ENCODE measurements at regions not wholly inside any gene's neighbourhood (a gene's known extent, or its start where the extent isn't known, plus 50 kb on each side); places are given as distances from the start of the nearest gene placed in this dataset.

DNA sequence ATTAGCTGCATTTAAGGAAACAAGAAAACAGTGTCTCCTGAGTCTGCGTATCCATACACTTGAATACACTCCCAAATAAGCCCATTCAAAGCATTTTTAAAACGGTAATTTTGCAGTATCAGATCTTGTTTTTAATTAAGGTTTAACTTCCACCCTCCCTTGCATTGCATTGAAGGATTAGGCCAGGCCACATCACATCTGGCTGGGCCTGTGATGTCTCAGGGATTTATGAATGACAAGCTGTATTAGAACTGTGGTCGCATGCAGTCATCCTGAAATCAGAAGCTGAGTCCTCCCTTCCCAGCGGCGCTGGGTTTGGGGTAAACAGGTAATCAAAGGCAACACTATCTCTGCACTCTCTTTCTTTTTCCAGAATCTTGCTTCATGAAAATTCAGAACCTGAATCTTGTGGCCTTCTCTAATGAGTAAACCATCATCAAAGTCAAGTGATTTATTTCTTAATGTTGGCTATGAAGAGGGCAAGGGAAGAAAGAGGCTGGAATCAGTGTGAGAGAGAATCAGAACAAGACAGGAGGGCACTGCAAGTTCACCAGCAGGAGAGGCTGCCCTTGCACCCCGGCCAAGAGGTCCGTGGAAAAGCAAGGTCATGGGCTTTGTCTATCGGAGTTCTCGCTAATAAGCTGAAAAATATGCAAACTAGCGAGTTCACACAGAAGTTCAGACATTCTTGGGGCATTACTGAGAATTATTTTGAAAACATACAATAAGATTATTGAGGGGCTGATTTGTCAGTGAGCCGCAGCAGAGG, 80.0 kb upstream of the ZSWIM6 start:
- no peak overlapping the region for H3K4me3 ChIP-seq (ENCODE audit: low read depth, low read length)
- DNase-seq (ENCODE audit: low read depth): no peak
- TF ChIP-seq, protein P1, sequence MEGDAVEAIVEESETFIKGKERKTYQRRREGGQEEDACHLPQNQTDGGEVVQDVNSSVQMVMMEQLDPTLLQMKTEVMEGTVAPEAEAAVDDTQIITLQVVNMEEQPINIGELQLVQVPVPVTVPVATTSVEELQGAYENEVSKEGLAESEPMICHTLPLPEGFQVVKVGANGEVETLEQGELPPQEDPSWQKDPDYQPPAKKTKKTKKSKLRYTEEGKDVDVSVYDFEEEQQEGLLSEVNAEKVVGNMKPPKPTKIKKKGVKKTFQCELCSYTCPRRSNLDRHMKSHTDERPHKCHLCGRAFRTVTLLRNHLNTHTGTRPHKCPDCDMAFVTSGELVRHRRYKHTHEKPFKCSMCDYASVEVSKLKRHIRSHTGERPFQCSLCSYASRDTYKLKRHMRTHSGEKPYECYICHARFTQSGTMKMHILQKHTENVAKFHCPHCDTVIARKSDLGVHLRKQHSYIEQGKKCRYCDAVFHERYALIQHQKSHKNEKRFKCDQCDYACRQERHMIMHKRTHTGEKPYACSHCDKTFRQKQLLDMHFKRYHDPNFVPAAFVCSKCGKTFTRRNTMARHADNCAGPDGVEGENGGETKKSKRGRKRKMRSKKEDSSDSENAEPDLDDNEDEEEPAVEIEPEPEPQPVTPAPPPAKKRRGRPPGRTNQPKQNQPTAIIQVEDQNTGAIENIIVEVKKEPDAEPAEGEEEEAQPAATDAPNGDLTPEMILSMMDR (IDR thresholded peaks at IDR 0.05; ENCODE audit: insufficient read depth, low read depth, low read length, missing control alignments): no peak

DNA sequence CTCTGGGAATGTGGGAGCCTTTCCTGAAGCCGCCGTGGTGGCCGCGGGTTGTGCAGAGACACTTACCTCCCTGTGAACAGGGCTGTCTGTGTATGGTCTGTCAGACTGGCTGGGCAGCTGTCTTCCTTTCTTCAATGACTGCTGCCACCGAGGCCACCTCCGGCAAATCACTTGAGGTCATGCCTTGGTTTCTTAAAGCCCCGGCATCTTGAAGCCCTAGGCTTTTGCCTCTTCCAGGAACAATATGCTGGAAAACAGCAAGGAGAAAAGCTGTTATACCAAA, 79.5 kb upstream of the ZSWIM6 start:
- TF ChIP-seq, protein P1 (IDR thresholded peaks at IDR 0.05; ENCODE audit: insufficient read depth, low read depth, low read length, missing control alignments): no peak
- DNase-seq (ENCODE audit: low read depth): no peak
- H3K4me3 ChIP-seq (ENCODE audit: low read depth, low read length): no peak overlapping the region

DNA sequence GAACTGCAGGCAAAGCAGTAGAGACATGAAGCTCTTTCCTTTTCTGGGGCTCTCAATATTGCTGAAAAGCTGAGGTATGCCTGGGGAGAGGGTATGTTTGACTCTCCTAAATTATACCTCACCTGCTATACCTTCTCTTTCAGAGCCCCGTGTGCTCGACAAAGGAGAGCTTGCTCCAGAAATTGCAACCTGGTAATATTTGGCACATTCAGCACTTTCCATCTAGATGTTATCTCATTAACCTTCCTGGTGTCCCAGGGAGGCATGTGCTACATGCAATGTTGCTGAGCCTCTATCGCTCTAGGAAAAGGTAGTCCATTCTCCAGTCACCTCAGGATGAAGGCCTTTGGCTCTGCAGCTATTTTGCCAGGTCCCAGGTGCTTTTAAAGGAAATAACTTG, 78.5 kb upstream of the ZSWIM6 start:
- TF ChIP-seq, protein P1 (IDR thresholded peaks at IDR 0.05; ENCODE audit: insufficient read depth, low read depth, low read length, missing control alignments): no peak
- H3K4me3 ChIP-seq (ENCODE audit: low read depth, low read length): no peak overlapping the region
- DNase-seq (ENCODE audit: low read depth): no peak

DNA sequence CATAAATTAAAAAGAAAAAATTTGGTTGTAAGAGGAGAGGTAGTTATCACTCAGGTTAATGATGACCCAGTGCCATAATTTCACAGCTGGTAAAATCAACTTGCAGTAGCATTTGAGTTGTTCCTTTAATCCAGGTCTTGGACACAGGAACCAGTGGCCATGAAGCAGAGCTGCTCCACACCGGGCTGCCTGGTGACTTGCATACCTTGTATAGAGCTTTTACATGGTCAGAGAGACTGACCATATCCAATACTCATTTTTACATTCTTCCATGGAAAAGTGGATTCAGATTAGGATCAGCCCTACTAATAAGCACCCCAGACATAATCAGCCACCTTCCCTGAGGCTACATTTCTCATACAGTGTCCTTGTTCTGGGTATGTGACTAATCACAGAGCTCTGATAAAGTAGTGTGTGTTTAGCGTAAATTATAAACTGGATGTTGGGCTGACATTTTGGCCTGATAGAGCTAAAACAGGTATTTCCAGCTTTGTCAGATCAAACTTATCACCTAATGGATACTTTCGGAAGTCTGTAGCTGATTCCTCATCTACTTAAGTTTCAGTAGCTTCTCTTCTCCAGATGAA, 77.0 kb upstream of the ZSWIM6 start:
- no peak overlapping the region for H3K4me3 ChIP-seq (ENCODE audit: low read depth, low read length)
- no peak for DNase-seq (ENCODE audit: low read depth)
- TF ChIP-seq, protein P1 (IDR thresholded peaks at IDR 0.05; ENCODE audit: insufficient read depth, low read depth, low read length, missing control alignments): no peak

DNA sequence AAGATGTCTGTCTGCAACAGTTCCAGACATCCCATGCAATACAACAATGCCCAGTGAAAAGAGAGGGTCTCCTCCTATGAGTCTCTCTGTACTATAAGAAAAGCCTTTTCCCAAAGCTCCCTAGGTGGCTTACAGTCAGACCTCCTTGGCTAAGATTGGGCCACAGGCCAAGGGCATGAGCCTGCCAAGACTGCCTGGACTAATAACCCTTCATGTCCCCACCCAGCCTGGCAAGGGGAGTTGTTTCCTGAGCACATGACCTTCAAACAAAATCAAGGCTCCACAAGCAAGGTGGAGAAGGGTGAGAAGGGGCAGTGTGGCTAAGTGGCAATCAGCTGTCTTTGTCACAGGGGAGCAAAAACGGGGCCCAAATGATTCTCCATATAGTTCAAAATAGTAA, 75.6 kb upstream of the ZSWIM6 start:
- TF ChIP-seq, protein P1 (IDR thresholded peaks at IDR 0.05; ENCODE audit: insufficient read depth, low read depth, low read length, missing control alignments): no peak
- DNase-seq (ENCODE audit: low read depth): no peak

DNA sequence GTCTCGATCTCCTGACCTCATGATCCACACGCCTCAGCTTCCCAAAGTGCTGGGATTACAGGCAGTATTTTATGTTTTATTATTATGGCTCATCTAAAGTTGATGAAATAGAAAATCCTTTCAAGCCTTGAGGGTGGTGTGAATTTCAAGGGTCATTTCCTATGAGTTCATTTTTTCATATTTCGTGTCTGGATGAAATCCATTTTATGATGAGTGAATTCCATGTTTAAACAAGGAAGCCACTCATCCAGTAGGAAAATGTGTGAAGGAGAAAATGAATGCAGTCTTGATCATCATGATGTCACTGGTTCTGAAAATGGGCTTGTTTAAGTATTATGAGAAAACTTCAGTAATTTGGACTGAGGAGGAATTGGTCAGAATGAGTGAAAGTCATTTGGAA, 74.6 kb upstream of the ZSWIM6 start:
- H3K4me3 ChIP-seq (ENCODE audit: low read depth, low read length): no peak overlapping the region
- DNase-seq (ENCODE audit: low read depth): no peak
- TF ChIP-seq, protein P1 (IDR thresholded peaks at IDR 0.05; ENCODE audit: insufficient read depth, low read depth, low read length, missing control alignments): no peak

More for the DNA sequence above, 75.6 kb upstream of the ZSWIM6 start:
- H3K4me3 ChIP-seq (ENCODE audit: low read depth, low read length): no peak overlapping the region

DNA sequence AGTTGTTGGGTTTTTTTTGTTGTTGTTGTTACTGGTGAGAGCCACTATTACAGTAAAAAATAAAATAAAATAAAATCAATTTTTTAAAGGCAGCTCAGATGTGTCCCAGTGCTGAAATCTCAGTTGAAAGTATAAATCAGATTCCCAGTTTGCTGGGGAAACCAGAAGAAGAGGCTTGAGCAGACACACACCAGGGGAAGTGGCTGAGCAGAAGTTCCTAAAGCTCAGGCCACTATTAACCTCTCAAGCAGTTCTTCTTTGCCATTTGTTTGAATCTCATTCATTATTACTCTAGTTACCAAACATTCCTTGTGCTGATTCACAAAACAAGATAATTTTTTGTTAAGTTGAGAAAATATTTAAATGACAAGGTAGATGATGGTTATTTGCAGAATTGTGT, 70.9 kb upstream of the ZSWIM6 start:
- no peak overlapping the region for H3K4me3 ChIP-seq (ENCODE audit: low read depth, low read length)
- DNase-seq (ENCODE audit: low read depth): no peak
- TF ChIP-seq, protein P1 (IDR thresholded peaks at IDR 0.05; ENCODE audit: insufficient read depth, low read depth, low read length, missing control alignments): no peak
